ENCODE measurements at regions not wholly inside any gene's neighbourhood (a gene's known extent, or its start where the extent isn't known, plus 50 kb on each side); places are given as distances from the start of the nearest gene placed in this dataset.

DNA sequence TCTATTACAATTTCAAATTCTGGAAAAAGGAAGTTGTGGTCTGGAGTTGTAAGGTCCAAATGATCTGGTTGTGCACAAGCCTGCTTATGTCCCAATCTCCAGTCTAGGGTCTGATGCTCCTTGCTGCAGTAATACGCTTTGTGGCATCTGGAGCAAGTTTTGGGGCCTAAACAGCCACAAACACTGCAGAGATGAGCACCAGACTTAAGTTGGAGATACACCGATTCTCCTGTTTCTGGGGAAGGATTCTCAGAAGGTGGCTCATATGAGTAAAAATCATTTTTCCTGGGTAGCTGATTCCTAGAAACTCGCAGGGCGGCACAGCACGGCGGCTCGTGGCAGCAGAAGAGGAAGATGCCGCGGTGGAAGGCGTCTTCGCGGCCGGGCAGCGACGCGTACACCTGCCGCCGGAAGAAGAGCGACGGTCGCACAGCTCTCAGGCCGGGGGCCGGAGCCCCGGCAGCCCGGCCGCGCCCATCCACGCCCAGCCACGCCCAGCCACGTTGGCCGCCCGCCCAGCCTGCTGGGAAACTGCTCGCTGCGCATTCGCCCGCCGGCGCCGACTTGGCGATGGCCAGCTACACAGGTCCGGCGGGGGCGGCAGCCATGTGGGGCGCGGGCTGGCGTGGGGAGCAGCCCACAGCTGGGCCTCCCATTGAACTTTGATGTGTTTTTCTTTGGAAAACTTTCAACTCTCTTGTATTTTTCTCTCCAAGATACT, 129.0 kb downstream of the ASCL4 start:
- peak overlapping the region; percentile 93 for H3K4me2 ChIP-seq (ENCODE audit: low read length)

GRCh38 chr12:107906707-107907106, 132.2 kb downstream of the ASCL4 start:
- TF ChIP-seq CTCF (IDR thresholded peaks at IDR 0.05; ENCODE audit: low read depth, low read length, poor library complexity, severe bottlenecking) (no peak), EZH2phosphoT487 (IDR thresholded peaks at IDR 0.05; ENCODE audit: borderline replicate concordance, low read length) (no peak)
- H3K9me2 ChIP-seq (replicated peaks; ENCODE audit: control insufficient read depth, low read length), result no peaks in the 10 kb centered on the region
- no peaks in the 10 kb centered on the region for H3K36me3 ChIP-seq (ENCODE audit: control insufficient read depth, low read length)
- no peaks in the 10 kb centered on the region for H4K20me1 ChIP-seq (ENCODE audit: control insufficient read depth, insufficient read depth, low read depth, low read length)
- H3K27me3 ChIP-seq (ENCODE audit: control insufficient read depth, low read length), result peaks cover 13% of the 10 kb centered on the region
- H3K27ac ChIP-seq (ENCODE audit: low read depth, low read length), result no peak overlapping the region
- H3K79me2 ChIP-seq (ENCODE audit: control insufficient read depth, low read length), result no peaks in the 10 kb centered on the region
- H3K4me1 ChIP-seq (ENCODE audit: control insufficient read depth, low read length), result peaks cover 18% of the 10 kb centered on the region
- H3F3A ChIP-seq (ENCODE audit: control insufficient read depth, insufficient read depth), result no peaks in the 10 kb centered on the region
- H3K4me3 ChIP-seq (ENCODE audit: low read length), result no peak overlapping the region
- no peak overlapping the region for H3K4me2 ChIP-seq (ENCODE audit: low read length)
- H3K9me3 ChIP-seq (ENCODE audit: control insufficient read depth, insufficient read depth, low read length), result no peaks in the 10 kb centered on the region

More for the DNA sequence above, 129.0 kb downstream of the ASCL4 start:
- H3K36me3 ChIP-seq (ENCODE audit: control insufficient read depth, low read length), result no peaks in the 10 kb centered on the region
- TF ChIP-seq EZH2phosphoT487 (IDR thresholded peaks at IDR 0.05; ENCODE audit: borderline replicate concordance, low read length), result no peak
- H3K9me2 ChIP-seq (replicated peaks; ENCODE audit: control insufficient read depth, low read length), result no peaks in the 10 kb centered on the region
- peaks cover 9% of the 10 kb centered on the region for H3K27me3 ChIP-seq (ENCODE audit: control insufficient read depth, low read length)
- H4K20me1 ChIP-seq (ENCODE audit: control insufficient read depth, insufficient read depth, low read depth, low read length), result no peaks in the 10 kb centered on the region
- H3K79me2 ChIP-seq (ENCODE audit: control insufficient read depth, low read length), result no peaks in the 10 kb centered on the region
- no peaks in the 10 kb centered on the region for H3K9me3 ChIP-seq (ENCODE audit: control insufficient read depth, insufficient read depth, low read length)
- no peaks in the 10 kb centered on the region for H3F3A ChIP-seq (ENCODE audit: control insufficient read depth, insufficient read depth)
- no peak overlapping the region for H3K27ac ChIP-seq (ENCODE audit: low read depth, low read length)
- peak overlapping the region; percentile 76 for H3K4me3 ChIP-seq (ENCODE audit: low read length)
- H3K4me1 ChIP-seq (ENCODE audit: control insufficient read depth, low read length), result peaks cover 21% of the 10 kb centered on the region

- no peaks in the 10 kb centered on the region for H3K36me3 ChIP-seq (ENCODE audit: control insufficient read depth, low read length)
- peaks cover 13% of the 10 kb centered on the region for H3K27me3 ChIP-seq (ENCODE audit: control insufficient read depth, low read length)
- H3K4me2 ChIP-seq (ENCODE audit: low read length), result peak overlapping the region; percentile 93
- H3K27ac ChIP-seq (ENCODE audit: low read depth, low read length), result no peak overlapping the region
- no peaks in the 10 kb centered on the region for H3F3A ChIP-seq (ENCODE audit: control insufficient read depth, insufficient read depth)
- peak overlapping the region; percentile 80 for H3K4me3 ChIP-seq (ENCODE audit: low read length)
- peaks cover 4% of the 10 kb centered on the region for H3K4me1 ChIP-seq (ENCODE audit: control insufficient read depth, low read length)
- H3K9me2 ChIP-seq (replicated peaks; ENCODE audit: control insufficient read depth, low read length), result no peaks in the 10 kb centered on the region
- no peaks in the 10 kb centered on the region for H3K9me3 ChIP-seq (ENCODE audit: control insufficient read depth, insufficient read depth, low read length)
- H4K20me1 ChIP-seq (ENCODE audit: control insufficient read depth, insufficient read depth, low read depth, low read length), result no peaks in the 10 kb centered on the region
- H3K79me2 ChIP-seq (ENCODE audit: control insufficient read depth, low read length), result no peaks in the 10 kb centered on the region
- TF ChIP-seq EZH2phosphoT487 (IDR thresholded peaks at IDR 0.05; ENCODE audit: borderline replicate concordance, low read length) (no peak), CTCF (IDR thresholded peaks at IDR 0.05; ENCODE audit: low read depth, low read length, poor library complexity, severe bottlenecking) (peak; percentile 98)
Measured at GRCh38 chr12:107912421-107913004, 138.0 kb downstream of the ASCL4 start.

DNA sequence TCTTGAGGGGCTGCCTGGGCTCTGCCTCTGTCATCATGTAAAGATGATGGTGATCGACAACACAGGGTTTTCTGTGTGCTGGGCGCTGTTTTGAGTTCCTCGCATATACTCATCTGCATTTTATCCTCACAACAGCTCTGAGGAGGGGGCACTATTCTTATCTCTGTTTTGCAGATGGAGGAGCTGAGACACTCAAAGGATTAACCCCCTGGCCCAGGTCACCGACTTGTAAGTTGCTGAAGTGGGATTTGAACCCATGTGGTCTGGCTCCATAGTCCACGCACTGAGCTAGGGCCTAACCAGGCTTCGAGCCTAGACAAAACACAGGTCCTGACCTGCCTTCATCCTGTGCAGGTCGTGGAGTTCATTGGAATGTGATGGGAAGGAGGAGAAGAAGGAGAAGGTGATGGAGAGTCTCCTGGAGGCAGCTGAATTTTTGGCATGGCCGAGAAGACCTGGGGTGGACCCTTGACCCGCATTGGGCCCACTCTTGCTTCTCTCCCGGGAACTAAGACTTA, 140.0 kb downstream of the ASCL4 start:
- Histone ChIP-seq H3K9me3 (ENCODE audit: control insufficient read depth, insufficient read depth, low read length) (no peaks in the 10 kb centered on the region), H3K4me2 (ENCODE audit: low read length) (no peak overlapping the region), H3K9me2 (replicated peaks; ENCODE audit: control insufficient read depth, low read length) (no peaks in the 10 kb centered on the region), H3K36me3 (ENCODE audit: control insufficient read depth, low read length) (no peaks in the 10 kb centered on the region), H3F3A (ENCODE audit: control insufficient read depth, insufficient read depth) (no peaks in the 10 kb centered on the region), H3K27me3 (ENCODE audit: control insufficient read depth, low read length) (no peaks in the 10 kb centered on the region), H3K27ac (ENCODE audit: low read depth, low read length) (no peak overlapping the region), H3K4me1 (ENCODE audit: control insufficient read depth, low read length) (peaks cover 4% of the 10 kb centered on the region), H4K20me1 (ENCODE audit: control insufficient read depth, insufficient read depth, low read depth, low read length) (no peaks in the 10 kb centered on the region), H3K79me2 (ENCODE audit: control insufficient read depth, low read length) (no peaks in the 10 kb centered on the region), H3K4me3 (ENCODE audit: low read length) (no peak overlapping the region)
- no peak for TF ChIP-seq CTCF (IDR thresholded peaks at IDR 0.05; ENCODE audit: low read depth, low read length, poor library complexity, severe bottlenecking)
- TF ChIP-seq EZH2phosphoT487 (IDR thresholded peaks at IDR 0.05; ENCODE audit: borderline replicate concordance, low read length), result no peak

Data from DOHH2 (cell line).